Mesendoderm (in vitro differentiated cells): ENCODE measurements at regions not wholly inside any gene's neighbourhood (a gene's known extent, or its start where the extent isn't known, plus 50 kb on each side); places are given as distances from the start of the nearest gene placed in this dataset.
"Not testable (repeated sequence)": the region's sequence is repeated elsewhere in the genome, so short reads cannot be mapped to it uniquely, and the experiment has no call there.

Source experiments
- DNase-seq: peaks from one replicate; pipeline ENCODE4 v3.0.0; 2013
- H2AK5ac ChIP-seq: 2 replicates; pipeline ENCODE4 v1.6.1; 2013; ENCODE audit warnings: low read length, inconsistent platforms
- H2BK120ac ChIP-seq: 2 replicates; pipeline ENCODE4 v1.6.1; 2013; ENCODE audit warnings: low read depth, mild to moderate bottlenecking, low read length, moderate library complexity, mixed read lengths
- H2BK15ac ChIP-seq: replicated peaks from 2 replicates; pipeline ENCODE4 v1.6.1; 2013; ENCODE audit warnings: low read depth, mild to moderate bottlenecking, moderate library complexity
- H2BK5ac ChIP-seq: 2 replicates; pipeline ENCODE4 v1.6.1; 2013; ENCODE audit warnings: low read length, inconsistent platforms
- H3K18ac ChIP-seq: 2 replicates; pipeline ENCODE4 v1.6.1; 2013; ENCODE audit warnings: mild to moderate bottlenecking, low read length, mixed read lengths
- H3K23ac ChIP-seq: one replicate; pipeline ENCODE4 v1.6.1; 2013; ENCODE audit warnings: low read length
- H3K27ac ChIP-seq: 2 replicates; pipeline ENCODE4 v1.5.1; 2013; ENCODE audit warnings: low read depth, mild to moderate bottlenecking, inconsistent platforms, low read length, moderate library complexity
- H3K27me3 ChIP-seq: 2 replicates; pipeline ENCODE4 v1.6.1; 2013; ENCODE audit warnings: low read length, control low read depth, mild to moderate bottlenecking, inconsistent platforms; ENCODE audit not compliant: insufficient read depth, poor library complexity
- H3K36me3 ChIP-seq: 2 replicates; pipeline ENCODE4 v1.6.1; 2013; ENCODE audit warnings: low read length, inconsistent platforms; ENCODE audit not compliant: control insufficient read depth, insufficient read depth
- H3K4ac ChIP-seq: one replicate; pipeline ENCODE4 v1.6.1; 2013; ENCODE audit warnings: low read depth, mild to moderate bottlenecking, low read length, moderate library complexity
- H3K4me1 ChIP-seq: 2 replicates; pipeline ENCODE4 v1.6.1; 2013; ENCODE audit warnings: low read depth, low read length, inconsistent platforms; ENCODE audit not compliant: control insufficient read depth
- H3K4me2 ChIP-seq: 2 replicates; pipeline ENCODE4 v1.6.1; 2013; ENCODE audit warnings: low read length
- H3K4me3 ChIP-seq: 2 replicates; pipeline ENCODE4 v1.5.1; 2013; ENCODE audit warnings: mild to moderate bottlenecking, low read length
- H3K56ac ChIP-seq: one replicate; pipeline ENCODE4 v1.6.1; 2013; ENCODE audit warnings: low read length
- H3K79me1 ChIP-seq: 2 replicates; pipeline ENCODE4 v1.6.1; 2013; ENCODE audit warnings: low read length, inconsistent platforms
- H3K79me2 ChIP-seq: 2 replicates; pipeline ENCODE4 v1.6.1; 2013; ENCODE audit warnings: mild to moderate bottlenecking, low read length; ENCODE audit not compliant: control insufficient read depth, insufficient read depth
- H3K9ac ChIP-seq: 2 replicates; pipeline ENCODE4 v1.6.1; 2013; ENCODE audit warnings: low read length, inconsistent platforms
- H4K5ac ChIP-seq: one replicate; pipeline ENCODE4 v1.6.1; 2013; ENCODE audit warnings: low read length
- H4K8ac ChIP-seq: one replicate; pipeline ENCODE4 v1.6.1; 2013; ENCODE audit warnings: low read depth, mild to moderate bottlenecking, control low read depth, low read length, moderate library complexity
- WGBS: extraction: QIAGEN DNeasy Blood & Tissue Kit; methylation state at CpG from one replicate; pipeline ENCODE4 v1.1.7; 2013; ENCODE audit warnings: low lambda C conversion rate, missing lambda C conversion rate; ENCODE audit not compliant: insufficient coverage; ENCODE audit errors: extremely low coverage; 5-methylcytosine and 5-hydroxymethylcytosine counted together

DNA sequence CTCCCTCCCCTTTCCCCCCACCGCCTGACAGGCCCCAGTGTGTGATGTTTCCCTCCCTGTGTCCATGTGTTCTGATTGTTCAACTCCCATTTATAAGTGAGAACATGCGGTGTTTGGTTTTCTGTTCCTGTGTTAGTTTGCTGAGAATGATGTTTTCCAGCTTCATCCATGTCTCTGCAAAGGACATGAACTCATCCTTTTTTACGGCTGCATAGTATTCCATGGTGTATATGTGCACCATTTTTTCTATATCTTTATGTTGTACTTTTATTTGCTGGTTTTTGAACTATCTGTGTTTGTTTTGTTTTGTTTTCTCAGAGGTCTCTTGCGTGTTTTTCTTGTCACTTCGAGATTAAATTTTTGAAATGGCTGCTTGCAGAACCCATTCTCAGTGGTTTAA lies 188.8 kb upstream of the SLIT2 start:
- H3K27ac ChIP-seq, H4K5ac ChIP-seq: not testable (repeated sequence)

DNA sequence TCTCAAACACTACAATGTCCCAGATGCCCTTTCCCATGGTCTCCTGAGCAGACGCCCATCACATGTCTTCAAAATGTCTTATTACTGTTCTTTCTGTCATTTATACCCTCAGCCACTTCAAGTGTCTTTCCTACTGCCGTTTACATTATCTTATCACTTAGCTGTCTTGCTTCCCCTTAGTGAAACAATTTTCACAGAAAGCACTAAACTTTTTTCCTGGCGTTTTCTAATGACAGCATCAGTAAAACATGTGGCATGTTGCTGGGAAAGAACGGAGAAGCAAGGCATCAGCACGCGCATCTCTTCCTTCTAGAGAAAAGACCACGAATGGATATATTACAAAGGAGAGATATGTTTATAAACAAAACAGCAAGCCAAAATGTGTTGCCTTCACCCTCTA lies 189.7 kb upstream of the SLIT2 start:
- no CpG with 5 or more reads among the region's 7 CpGs for WGBS
- Histone ChIP-seq H2BK5ac (no peak overlapping the region), H3K27me3 (no peaks in the 10 kb centered on the region), H3K79me1 (no peaks in the 10 kb centered on the region), H3K4me3 (no peak overlapping the region), H2BK120ac (no peak overlapping the region), H3K36me3 (no peaks in the 10 kb centered on the region), H3K79me2 (no peaks in the 10 kb centered on the region), H3K23ac (no peak overlapping the region), H3K4ac (no peak overlapping the region), H2BK15ac (no peak overlapping the region), H3K9ac (no peak overlapping the region), H4K8ac (no peak overlapping the region), H4K5ac (no peak overlapping the region), H2AK5ac (no peak overlapping the region), H3K27ac (no peak overlapping the region), H3K4me2 (no peak overlapping the region), H3K18ac (no peak overlapping the region), H3K56ac (no peak overlapping the region), H3K4me1 (no peaks in the 10 kb centered on the region)
- DNase-seq: no peak

More for the DNA sequence above, 188.8 kb upstream of the SLIT2 start:
- not testable (repeated sequence) for H3K4me2 ChIP-seq, H3K56ac ChIP-seq, H2AK5ac ChIP-seq, H2BK15ac ChIP-seq, H3K27me3 ChIP-seq, DNase-seq, H2BK120ac ChIP-seq, H3K36me3 ChIP-seq, H2BK5ac ChIP-seq, H3K79me1 ChIP-seq, H3K4me1 ChIP-seq, H3K4ac ChIP-seq, H3K18ac ChIP-seq, H4K8ac ChIP-seq, H3K4me3 ChIP-seq, H3K23ac ChIP-seq, H3K9ac ChIP-seq, H3K79me2 ChIP-seq
- WGBS: no CpG with 5 or more reads among the region's 5 CpGs

DNA sequence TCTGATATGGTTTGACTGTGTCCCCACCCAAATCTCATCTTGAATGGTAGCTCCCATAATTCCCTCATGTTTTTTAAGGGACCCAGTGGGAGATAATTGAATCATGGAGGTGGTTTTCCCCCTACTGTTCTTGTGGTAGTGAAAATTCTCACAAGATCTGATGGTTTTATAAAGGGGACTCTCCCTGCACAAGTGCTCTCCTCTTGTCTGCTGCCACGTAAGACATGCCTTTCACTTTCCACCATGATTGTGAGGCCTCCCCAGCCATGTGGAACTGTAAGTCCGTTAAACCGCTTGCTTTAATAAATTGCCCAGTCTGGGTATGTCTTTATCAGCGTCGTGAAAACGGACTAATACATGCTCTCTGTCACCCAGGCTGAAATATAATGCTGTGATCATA lies 200.9 kb upstream of the SLIT2 start:
- no peak overlapping the region for H3K4me2 ChIP-seq
- H3K27me3 ChIP-seq: no peaks in the 10 kb centered on the region
- no peak overlapping the region for H3K56ac ChIP-seq
- no peak overlapping the region for H4K8ac ChIP-seq
- H2AK5ac ChIP-seq: no peak overlapping the region
- WGBS: no CpG with 5 or more reads among the region's 6 CpGs
- H3K23ac ChIP-seq: no peak overlapping the region
- H3K9ac ChIP-seq: no peak overlapping the region
- H3K4ac ChIP-seq: no peak overlapping the region
- no peak overlapping the region for H2BK120ac ChIP-seq
- no peak overlapping the region for H4K5ac ChIP-seq
- no peak overlapping the region for H3K27ac ChIP-seq
- no peak overlapping the region for H2BK5ac ChIP-seq
- DNase-seq: no peak
- no peaks in the 10 kb centered on the region for H3K79me2 ChIP-seq
- H3K36me3 ChIP-seq: no peaks in the 10 kb centered on the region
- H3K4me3 ChIP-seq: no peak overlapping the region
- no peaks in the 10 kb centered on the region for H3K4me1 ChIP-seq
- H3K79me1 ChIP-seq: no peaks in the 10 kb centered on the region
- H2BK15ac ChIP-seq: no peak overlapping the region
- no peak overlapping the region for H3K18ac ChIP-seq

DNA sequence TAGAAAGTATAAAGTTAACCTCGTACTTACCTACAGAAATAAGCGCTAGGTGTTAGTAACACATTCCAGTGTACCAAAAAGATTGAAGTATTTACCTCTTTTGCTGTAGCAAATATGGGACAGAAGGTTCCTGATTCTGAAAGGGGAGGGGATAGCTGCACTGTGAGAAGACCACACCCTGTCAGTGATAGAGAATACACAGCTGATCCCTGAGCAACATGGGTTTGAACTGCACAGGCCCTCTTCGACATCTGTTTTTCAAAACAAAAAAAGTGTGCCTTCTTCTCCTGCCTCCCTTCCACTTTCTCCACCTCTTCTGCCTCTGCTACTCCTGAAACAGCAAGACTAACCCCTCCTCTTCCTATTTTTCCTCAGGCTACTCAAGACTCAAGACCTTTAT lies 201.8 kb upstream of the SLIT2 start:
- H3K4me2 ChIP-seq: no peak overlapping the region
- H4K8ac ChIP-seq: no peak overlapping the region
- no peak overlapping the region for H3K23ac ChIP-seq
- H2BK15ac ChIP-seq: no peak overlapping the region
- no peaks in the 10 kb centered on the region for H3K4me1 ChIP-seq
- H2BK5ac ChIP-seq: no peak overlapping the region
- WGBS: no CpG with 5 or more reads among the region's 3 CpGs
- no peaks in the 10 kb centered on the region for H3K79me1 ChIP-seq
- H3K4ac ChIP-seq: no peak overlapping the region
- H3K36me3 ChIP-seq: no peaks in the 10 kb centered on the region
- no peak overlapping the region for H2BK120ac ChIP-seq
- H3K27ac ChIP-seq: no peak overlapping the region
- no peak for DNase-seq
- H3K9ac ChIP-seq: no peak overlapping the region
- no peak overlapping the region for H2AK5ac ChIP-seq
- no peak overlapping the region for H3K56ac ChIP-seq
- H3K18ac ChIP-seq: no peak overlapping the region
- no peak overlapping the region for H3K4me3 ChIP-seq
- H3K79me2 ChIP-seq: no peaks in the 10 kb centered on the region
- no peaks in the 10 kb centered on the region for H3K27me3 ChIP-seq
- H4K5ac ChIP-seq: no peak overlapping the region

DNA sequence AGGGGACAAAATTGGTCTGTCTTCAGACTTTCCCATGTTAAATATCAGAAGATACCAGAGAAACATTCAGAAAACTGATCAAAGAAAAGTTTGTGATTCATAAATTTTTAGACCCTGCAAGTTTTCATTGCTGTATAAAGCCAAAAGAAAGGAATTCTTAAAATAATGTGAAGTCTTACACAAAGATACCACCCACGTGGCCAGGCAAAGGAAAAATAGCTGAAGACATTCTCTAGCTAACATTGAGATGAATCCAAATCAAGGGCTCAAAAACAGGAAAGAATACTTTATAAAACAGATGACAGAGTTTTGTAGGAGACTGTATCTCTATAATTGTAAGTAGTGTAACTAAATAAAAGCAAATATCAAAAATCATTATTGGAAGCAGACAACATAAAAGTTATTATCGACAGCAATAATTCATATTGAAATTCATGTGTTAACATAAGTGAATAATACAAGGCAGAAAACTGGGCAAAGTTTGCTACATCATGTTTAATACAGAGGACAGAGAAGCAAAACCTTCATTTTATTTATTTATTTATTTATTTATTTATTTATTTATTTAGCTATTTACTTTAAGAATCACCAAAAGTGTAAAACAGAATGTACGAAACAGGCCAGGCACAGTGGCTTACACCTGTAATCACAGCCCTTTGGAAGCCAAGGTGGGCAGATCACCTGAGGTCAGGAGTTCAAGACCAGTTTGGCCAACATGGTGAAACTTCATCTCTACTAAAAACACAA lies 204.6 kb upstream of the SLIT2 start:
- no CpG with 5 or more reads among the region's 3 CpGs for WGBS
- no peaks in the 10 kb centered on the region for H3K4me1 ChIP-seq

DNA sequence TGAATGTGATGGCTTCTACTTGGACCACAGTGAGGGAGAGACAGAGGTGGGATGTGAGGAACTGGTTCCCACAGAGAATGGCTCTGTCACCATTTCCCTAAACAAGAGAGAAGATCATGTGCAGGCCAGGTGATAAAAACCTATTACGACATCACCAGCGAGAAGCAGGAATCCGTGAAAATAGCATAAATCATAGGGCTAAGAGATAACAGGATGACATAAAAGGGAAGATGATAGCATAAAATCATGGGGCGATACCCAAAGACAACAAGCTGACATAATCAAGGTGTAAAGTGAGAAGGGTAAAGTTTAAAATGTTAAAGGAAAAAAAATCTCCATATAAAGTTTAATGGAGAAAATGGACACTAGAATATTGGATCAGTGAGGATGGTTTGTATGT lies 205.5 kb upstream of the SLIT2 start:
- Histone ChIP-seq H3K9ac (no peak overlapping the region), H2BK5ac (no peak overlapping the region), H3K79me2 (no peaks in the 10 kb centered on the region), H3K27ac (no peak overlapping the region), H3K18ac (no peak overlapping the region), H3K4ac (no peak overlapping the region), H4K5ac (no peak overlapping the region), H3K4me2 (no peak overlapping the region), H3K27me3 (no peaks in the 10 kb centered on the region), H3K23ac (no peak overlapping the region), H3K56ac (no peak overlapping the region), H3K36me3 (no peaks in the 10 kb centered on the region), H3K4me3 (no peak overlapping the region), H2BK15ac (no peak overlapping the region), H4K8ac (no peak overlapping the region), H2AK5ac (no peak overlapping the region), H3K4me1 (no peaks in the 10 kb centered on the region), H3K79me1 (no peaks in the 10 kb centered on the region), H2BK120ac (no peak overlapping the region)
- WGBS: no CpG with 5 or more reads among the region's 4 CpGs
- DNase-seq: no peak

More for the DNA sequence above, 204.6 kb upstream of the SLIT2 start:
- H2BK15ac ChIP-seq: no peak overlapping the region
- no peaks in the 10 kb centered on the region for H3K79me2 ChIP-seq
- H2BK120ac ChIP-seq: no peak overlapping the region
- no peak for DNase-seq
- H3K9ac ChIP-seq: no peak overlapping the region
- no peak overlapping the region for H3K18ac ChIP-seq
- no peak overlapping the region for H3K56ac ChIP-seq
- H3K23ac ChIP-seq: no peak overlapping the region
- no peak overlapping the region for H2BK5ac ChIP-seq
- H2AK5ac ChIP-seq: no peak overlapping the region
- H3K27ac ChIP-seq: no peak overlapping the region
- H3K79me1 ChIP-seq: no peaks in the 10 kb centered on the region
- H3K4me2 ChIP-seq: no peak overlapping the region
- H4K5ac ChIP-seq: no peak overlapping the region
- no peak overlapping the region for H4K8ac ChIP-seq
- no peaks in the 10 kb centered on the region for H3K36me3 ChIP-seq
- no peak overlapping the region for H3K4me3 ChIP-seq
- no peaks in the 10 kb centered on the region for H3K27me3 ChIP-seq
- H3K4ac ChIP-seq: no peak overlapping the region
